ENCODE measurements at regions not wholly inside any gene's neighbourhood (a gene's known extent, or its start where the extent isn't known, plus 50 kb on each side); places are given as distances from the start of the nearest gene placed in this dataset.

DNA sequence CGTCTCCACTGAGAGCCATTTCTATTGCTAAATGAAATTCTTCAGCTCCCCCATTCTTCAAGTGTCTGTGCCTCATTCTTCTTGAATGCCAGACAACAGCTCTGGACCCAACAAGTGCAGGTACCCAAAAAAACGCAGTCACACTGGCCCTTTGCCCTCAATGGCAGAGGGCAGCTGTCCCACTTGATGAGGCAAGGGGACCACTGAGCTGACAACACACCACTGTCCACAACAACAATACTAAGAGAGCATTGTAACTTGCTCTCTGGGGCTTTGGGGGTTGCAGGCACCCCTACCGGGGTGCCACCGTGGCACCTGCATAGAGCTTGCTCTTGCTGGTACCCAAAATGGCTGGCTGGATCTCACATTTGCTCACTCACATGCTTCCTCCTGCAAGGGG is 827.0 kb upstream of the DDX18 start:
- Histone ChIP-seq H3K27ac (ENCODE audit: low read depth) (no peak overlapping the region), H3K36me3 (ENCODE audit: insufficient read depth) (no peaks in the 10 kb centered on the region), H3K4me1 (ENCODE audit: insufficient read depth) (peaks cover 4% of the 10 kb centered on the region; the same call in 1 of the 2 replicates), H3K27me3 (ENCODE audit: insufficient read depth) (no peaks in the 10 kb centered on the region), H3F3A (replicated peaks; ENCODE audit: low read depth) (no peaks in the 10 kb centered on the region), H3K79me2 (replicated peaks; ENCODE audit: insufficient read depth) (no peaks in the 10 kb centered on the region), H4K20me1 (replicated peaks; ENCODE audit: insufficient read depth) (no peaks in the 10 kb centered on the region), H3K4me2 (no peak overlapping the region), H3K9me2 (ENCODE audit: insufficient read depth) (peaks cover 4% of the 10 kb centered on the region; the same call in 1 of the 2 replicates), H3K4me3 (no peak overlapping the region), H2AFZ (no peak overlapping the region)
- TF ChIP-seq EZH2phosphoT487 (IDR thresholded peaks at IDR 0.05; ENCODE audit: unreplicated experiment) (no peak), STAT1 (IDR thresholded peaks at IDR 0.05; ENCODE audit: unreplicated experiment) (no peak), NANOG (IDR thresholded peaks at IDR 0.05; ENCODE audit: borderline replicate concordance) (no peak), POLR2AphosphoS5 (IDR thresholded peaks at IDR 0.05; ENCODE audit: low read depth) (no peak), CTCF (conservative IDR thresholded peaks at IDR 0.05; ENCODE audit: low read depth in 2 of 2) (no peak), EZH2 (IDR thresholded peaks at IDR 0.05; ENCODE audit: low read depth, unreplicated experiment) (no peak), ZNF331 (CRISPR knock-in tag; IDR thresholded peaks at IDR 0.05; ENCODE audit: low read depth) (no peak)
- TF ChIP-seq, protein P1, sequence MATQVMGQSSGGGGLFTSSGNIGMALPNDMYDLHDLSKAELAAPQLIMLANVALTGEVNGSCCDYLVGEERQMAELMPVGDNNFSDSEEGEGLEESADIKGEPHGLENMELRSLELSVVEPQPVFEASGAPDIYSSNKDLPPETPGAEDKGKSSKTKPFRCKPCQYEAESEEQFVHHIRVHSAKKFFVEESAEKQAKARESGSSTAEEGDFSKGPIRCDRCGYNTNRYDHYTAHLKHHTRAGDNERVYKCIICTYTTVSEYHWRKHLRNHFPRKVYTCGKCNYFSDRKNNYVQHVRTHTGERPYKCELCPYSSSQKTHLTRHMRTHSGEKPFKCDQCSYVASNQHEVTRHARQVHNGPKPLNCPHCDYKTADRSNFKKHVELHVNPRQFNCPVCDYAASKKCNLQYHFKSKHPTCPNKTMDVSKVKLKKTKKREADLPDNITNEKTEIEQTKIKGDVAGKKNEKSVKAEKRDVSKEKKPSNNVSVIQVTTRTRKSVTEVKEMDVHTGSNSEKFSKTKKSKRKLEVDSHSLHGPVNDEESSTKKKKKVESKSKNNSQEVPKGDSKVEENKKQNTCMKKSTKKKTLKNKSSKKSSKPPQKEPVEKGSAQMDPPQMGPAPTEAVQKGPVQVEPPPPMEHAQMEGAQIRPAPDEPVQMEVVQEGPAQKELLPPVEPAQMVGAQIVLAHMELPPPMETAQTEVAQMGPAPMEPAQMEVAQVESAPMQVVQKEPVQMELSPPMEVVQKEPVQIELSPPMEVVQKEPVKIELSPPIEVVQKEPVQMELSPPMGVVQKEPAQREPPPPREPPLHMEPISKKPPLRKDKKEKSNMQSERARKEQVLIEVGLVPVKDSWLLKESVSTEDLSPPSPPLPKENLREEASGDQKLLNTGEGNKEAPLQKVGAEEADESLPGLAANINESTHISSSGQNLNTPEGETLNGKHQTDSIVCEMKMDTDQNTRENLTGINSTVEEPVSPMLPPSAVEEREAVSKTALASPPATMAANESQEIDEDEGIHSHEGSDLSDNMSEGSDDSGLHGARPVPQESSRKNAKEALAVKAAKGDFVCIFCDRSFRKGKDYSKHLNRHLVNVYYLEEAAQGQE (IDR thresholded peaks at IDR 0.05; ENCODE audit: unreplicated experiment): no peak
- TF ChIP-seq, protein P2, sequence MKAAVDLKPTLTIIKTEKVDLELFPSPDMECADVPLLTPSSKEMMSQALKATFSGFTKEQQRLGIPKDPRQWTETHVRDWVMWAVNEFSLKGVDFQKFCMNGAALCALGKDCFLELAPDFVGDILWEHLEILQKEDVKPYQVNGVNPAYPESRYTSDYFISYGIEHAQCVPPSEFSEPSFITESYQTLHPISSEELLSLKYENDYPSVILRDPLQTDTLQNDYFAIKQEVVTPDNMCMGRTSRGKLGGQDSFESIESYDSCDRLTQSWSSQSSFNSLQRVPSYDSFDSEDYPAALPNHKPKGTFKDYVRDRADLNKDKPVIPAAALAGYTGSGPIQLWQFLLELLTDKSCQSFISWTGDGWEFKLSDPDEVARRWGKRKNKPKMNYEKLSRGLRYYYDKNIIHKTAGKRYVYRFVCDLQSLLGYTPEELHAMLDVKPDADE (IDR thresholded peaks at IDR 0.05): no peak
- TF ChIP-seq, protein P3, sequence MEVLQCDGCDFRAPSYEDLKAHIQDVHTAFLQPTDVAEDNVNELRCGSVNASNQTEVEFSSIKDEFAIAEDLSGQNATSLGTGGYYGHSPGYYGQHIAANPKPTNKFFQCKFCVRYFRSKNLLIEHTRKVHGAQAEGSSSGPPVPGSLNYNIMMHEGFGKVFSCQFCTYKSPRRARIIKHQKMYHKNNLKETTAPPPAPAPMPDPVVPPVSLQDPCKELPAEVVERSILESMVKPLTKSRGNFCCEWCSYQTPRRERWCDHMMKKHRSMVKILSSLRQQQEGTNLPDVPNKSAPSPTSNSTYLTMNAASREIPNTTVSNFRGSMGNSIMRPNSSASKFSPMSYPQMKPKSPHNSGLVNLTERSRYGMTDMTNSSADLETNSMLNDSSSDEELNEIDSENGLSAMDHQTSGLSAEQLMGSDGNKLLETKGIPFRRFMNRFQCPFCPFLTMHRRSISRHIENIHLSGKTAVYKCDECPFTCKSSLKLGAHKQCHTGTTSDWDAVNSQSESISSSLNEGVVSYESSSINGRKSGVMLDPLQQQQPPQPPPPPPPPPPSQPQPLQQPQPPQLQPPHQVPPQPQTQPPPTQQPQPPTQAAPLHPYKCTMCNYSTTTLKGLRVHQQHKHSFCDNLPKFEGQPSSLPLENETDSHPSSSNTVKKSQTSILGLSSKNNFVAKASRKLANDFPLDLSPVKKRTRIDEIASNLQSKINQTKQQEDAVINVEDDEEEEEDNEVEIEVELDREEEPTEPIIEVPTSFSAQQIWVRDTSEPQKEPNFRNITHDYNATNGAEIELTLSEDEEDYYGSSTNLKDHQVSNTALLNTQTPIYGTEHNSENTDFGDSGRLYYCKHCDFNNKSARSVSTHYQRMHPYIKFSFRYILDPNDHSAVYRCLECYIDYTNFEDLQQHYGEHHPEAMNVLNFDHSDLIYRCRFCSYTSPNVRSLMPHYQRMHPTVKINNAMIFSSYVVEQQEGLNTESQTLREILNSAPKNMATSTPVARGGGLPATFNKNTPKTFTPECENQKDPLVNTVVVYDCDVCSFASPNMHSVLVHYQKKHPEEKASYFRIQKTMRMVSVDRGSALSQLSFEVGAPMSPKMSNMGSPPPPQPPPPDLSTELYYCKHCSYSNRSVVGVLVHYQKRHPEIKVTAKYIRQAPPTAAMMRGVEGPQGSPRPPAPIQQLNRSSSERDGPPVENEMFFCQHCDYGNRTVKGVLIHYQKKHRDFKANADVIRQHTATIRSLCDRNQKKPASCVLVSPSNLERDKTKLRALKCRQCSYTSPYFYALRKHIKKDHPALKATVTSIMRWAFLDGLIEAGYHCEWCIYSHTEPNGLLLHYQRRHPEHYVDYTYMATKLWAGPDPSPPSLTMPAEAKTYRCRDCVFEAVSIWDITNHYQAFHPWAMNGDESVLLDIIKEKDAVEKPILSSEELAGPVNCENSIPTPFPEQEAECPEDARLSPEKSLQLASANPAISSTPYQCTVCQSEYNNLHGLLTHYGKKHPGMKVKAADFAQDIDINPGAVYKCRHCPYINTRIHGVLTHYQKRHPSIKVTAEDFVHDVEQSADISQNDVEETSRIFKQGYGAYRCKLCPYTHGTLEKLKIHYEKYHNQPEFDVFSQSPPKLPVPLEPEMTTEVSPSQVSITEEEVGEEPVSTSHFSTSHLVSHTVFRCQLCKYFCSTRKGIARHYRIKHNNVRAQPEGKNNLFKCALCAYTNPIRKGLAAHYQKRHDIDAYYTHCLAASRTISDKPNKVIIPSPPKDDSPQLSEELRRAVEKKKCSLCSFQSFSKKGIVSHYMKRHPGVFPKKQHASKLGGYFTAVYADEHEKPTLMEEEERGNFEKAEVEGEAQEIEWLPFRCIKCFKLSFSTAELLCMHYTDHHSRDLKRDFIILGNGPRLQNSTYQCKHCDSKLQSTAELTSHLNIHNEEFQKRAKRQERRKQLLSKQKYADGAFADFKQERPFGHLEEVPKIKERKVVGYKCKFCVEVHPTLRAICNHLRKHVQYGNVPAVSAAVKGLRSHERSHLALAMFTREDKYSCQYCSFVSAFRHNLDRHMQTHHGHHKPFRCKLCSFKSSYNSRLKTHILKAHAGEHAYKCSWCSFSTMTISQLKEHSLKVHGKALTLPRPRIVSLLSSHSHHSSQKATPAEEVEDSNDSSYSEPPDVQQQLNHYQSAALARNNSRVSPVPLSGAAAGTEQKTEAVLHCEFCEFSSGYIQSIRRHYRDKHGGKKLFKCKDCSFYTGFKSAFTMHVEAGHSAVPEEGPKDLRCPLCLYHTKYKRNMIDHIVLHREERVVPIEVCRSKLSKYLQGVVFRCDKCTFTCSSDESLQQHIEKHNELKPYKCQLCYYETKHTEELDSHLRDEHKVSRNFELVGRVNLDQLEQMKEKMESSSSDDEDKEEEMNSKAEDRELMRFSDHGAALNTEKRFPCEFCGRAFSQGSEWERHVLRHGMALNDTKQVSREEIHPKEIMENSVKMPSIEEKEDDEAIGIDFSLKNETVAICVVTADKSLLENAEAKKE (CRISPR knock-in tag; IDR thresholded peaks at IDR 0.05): no peak
- no peaks in the 10 kb centered on the region for H3K4me1 Mint-ChIP-seq
- peaks cover 25% of the 10 kb centered on the region for H3K9me3 Mint-ChIP-seq
- H3K4me3 Mint-ChIP-seq: no peak overlapping the region
- ATAC-seq: no peak
- no peak for DNase-seq (ENCODE audit: low spot score)
- no peaks in the 10 kb centered on the region; the same call in 2 of the 3 replicates for H3K36me3 Mint-ChIP-seq (ENCODE audit: low read depth)
- peaks cover 3% of the 10 kb centered on the region for H3K27me3 Mint-ChIP-seq (ENCODE audit: insufficient read depth, low read depth, poor library complexity)
- no peak overlapping the region for H3K27ac Mint-ChIP-seq
